ENCODE measurements at regions not wholly inside any gene's neighbourhood (a gene's known extent, or its start where the extent isn't known, plus 50 kb on each side); places are given as distances from the start of the nearest gene placed in this dataset.

- H3K18ac ChIP-seq (ENCODE audit: low read depth, low read length) = no peak overlapping the region
- H3K4ac ChIP-seq (ENCODE audit: low read depth, low read length) = no peak overlapping the region
- no peaks in the 10 kb centered on the region for H3K4me1 ChIP-seq (ENCODE audit: control insufficient read depth, insufficient read depth, low read length)
- H2AK5ac ChIP-seq (ENCODE audit: low read depth, low read length) = no peak overlapping the region
- H3K56ac ChIP-seq (ENCODE audit: extremely low read depth, insufficient read depth, low read length) = no peak overlapping the region
- H3K9ac ChIP-seq (ENCODE audit: low read depth, low read length) = no peak overlapping the region
- no peaks in the 10 kb centered on the region for H3K9me3 ChIP-seq (ENCODE audit: control insufficient read depth, insufficient read depth, low read length)
- CTCF ChIA-PET = no interaction called here
- TF ChIP-seq POLR2A (IDR thresholded peaks at IDR 0.05; ENCODE audit: low read depth, low read length) (no peak), RCOR1 (IDR thresholded peaks at IDR 0.05; ENCODE audit: insufficient replicate concordance, low read length) (no peak), RAD21 (IDR thresholded peaks at IDR 0.05; ENCODE audit: low read length) (no peak)
- dilution Hi-C loops (cut with HindIII; ENCODE audit: low sequenced_read_pairs, unreplicated experiment) = no loop called here
- no peak overlapping the region for H3K4me3 ChIP-seq (ENCODE audit: insufficient read depth, low read depth, low read length)
- H4K20me1 ChIP-seq (ENCODE audit: insufficient read depth, low read length) = no peaks in the 10 kb centered on the region
- no peak for DNase-seq
- intact Hi-C loops (cut with micrococcal nuclease) = no loop called here
- no peak overlapping the region for H2BK120ac ChIP-seq (ENCODE audit: low read depth, low read length)
- H2BK5ac ChIP-seq (ENCODE audit: low read depth, low read length, poor library complexity, severe bottlenecking) = no peak overlapping the region
- H2BK20ac ChIP-seq (ENCODE audit: low read depth, low read length) = no peak overlapping the region
- no peak overlapping the region for H4K5ac ChIP-seq (ENCODE audit: low read depth, low read length)
- H3K36me3 ChIP-seq (ENCODE audit: control insufficient read depth, insufficient read depth, low read length) = no peaks in the 10 kb centered on the region
- no peak for ATAC-seq (ENCODE audit: low read depth)
- H2AK9ac ChIP-seq (replicated peaks; ENCODE audit: low read depth, low read length, poor library complexity) = no peak overlapping the region
- H4K8ac ChIP-seq (ENCODE audit: low read depth in 2 of 2, low read length in 2 of 2) = no peak overlapping the region
- H3K4me2 ChIP-seq (ENCODE audit: low read depth, low read length) = no peak overlapping the region
- H3K27ac ChIP-seq (ENCODE audit: insufficient read depth, low read length) = no peak overlapping the region
- H3K23ac ChIP-seq (ENCODE audit: low read depth, low read length) = no peak overlapping the region
- H3K9me1 ChIP-seq (ENCODE audit: insufficient read depth, low read length) = no peaks in the 10 kb centered on the region
- no peak overlapping the region for H4K91ac ChIP-seq (ENCODE audit: insufficient read depth, low read depth, low read length)
- no peak overlapping the region for H2AFZ ChIP-seq (replicated peaks; ENCODE audit: low read length, poor library complexity)
- H3K79me1 ChIP-seq (ENCODE audit: low read depth in 1 of 2, low read length in 2 of 2) = no peaks in the 10 kb centered on the region
- BruUV-seq (replicated peaks) = no TSS peak
- 18% methylated on average over 2 of the region's 3 CpGs; no CpG with 5 or more reads in 1 of the 2 experiments for WGBS, 2 experiments (ENCODE audit: extremely low coverage in 2 of 2, insufficient read length in 1 of 2)
- H3K27me3 ChIP-seq (ENCODE audit: control insufficient read depth, insufficient read depth, low read length) = no peaks in the 10 kb centered on the region
- POLR2A ChIA-PET (ENCODE audit: unreplicated experiment) = no interaction called here
- no peak overlapping the region for H2BK15ac ChIP-seq (ENCODE audit: low read depth, low read length)
- in situ Hi-C loops (cut with MboI; ENCODE audit: low sequenced_read_pairs) = no loop called here
- no peak overlapping the region for H3K14ac ChIP-seq (replicated peaks; ENCODE audit: low read depth, low read length)
Observed at GRCh38 chr13:80486402-80486801, 145.5 kb upstream of the SPRY2 start.

All from IMR-90 (cell line).